GM12872 (cell line): ENCODE measurements at regions not wholly inside any gene's neighbourhood (a gene's known extent, or its start where the extent isn't known, plus 50 kb on each side); places are given as distances from the start of the nearest gene placed in this dataset.

ENCODE experiments used
- TF ChIP-seq, protein P1 (sequence below): IDR thresholded peaks from 3 replicates; pipeline ENCODE4 v1.5.1; 2011; ENCODE audit warnings: low read depth, mild to moderate bottlenecking, low read length, moderate library complexity; ENCODE audit not compliant: insufficient read depth

DNA sequence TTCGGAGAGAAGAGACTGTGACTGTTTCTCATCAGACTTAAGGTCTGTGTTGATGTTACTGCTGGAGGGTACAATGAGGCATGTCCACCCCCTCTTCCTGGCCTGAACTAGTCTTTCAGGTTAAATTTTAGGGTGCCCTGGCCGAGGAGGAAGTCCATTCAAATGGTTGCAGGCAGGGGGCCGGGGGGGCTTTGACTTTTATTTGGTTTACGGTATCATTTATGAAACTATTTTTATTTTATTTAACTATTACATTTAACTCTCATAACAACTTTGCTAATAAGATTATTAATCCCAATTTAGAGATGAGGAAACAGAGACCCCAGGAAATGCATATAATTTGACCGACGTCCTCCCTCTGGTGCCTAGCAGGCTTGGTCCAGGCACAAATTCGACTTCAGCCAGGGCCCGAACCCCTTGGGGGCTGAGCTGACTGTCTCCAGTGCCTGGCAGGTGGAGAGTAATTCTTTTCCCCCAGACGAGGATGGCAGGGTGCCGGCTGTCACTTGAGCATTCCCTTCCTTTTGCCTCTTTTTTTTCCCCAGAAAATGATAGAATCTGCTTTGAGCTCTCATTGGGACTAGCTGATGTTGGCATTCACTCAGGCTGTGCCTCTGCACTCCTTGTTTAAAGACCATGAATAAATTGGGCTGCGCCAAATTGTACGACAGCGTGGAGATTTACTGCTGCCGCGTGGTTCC lies 255.3 kb upstream of the SALL3 start:
- TF ChIP-seq, protein P1, sequence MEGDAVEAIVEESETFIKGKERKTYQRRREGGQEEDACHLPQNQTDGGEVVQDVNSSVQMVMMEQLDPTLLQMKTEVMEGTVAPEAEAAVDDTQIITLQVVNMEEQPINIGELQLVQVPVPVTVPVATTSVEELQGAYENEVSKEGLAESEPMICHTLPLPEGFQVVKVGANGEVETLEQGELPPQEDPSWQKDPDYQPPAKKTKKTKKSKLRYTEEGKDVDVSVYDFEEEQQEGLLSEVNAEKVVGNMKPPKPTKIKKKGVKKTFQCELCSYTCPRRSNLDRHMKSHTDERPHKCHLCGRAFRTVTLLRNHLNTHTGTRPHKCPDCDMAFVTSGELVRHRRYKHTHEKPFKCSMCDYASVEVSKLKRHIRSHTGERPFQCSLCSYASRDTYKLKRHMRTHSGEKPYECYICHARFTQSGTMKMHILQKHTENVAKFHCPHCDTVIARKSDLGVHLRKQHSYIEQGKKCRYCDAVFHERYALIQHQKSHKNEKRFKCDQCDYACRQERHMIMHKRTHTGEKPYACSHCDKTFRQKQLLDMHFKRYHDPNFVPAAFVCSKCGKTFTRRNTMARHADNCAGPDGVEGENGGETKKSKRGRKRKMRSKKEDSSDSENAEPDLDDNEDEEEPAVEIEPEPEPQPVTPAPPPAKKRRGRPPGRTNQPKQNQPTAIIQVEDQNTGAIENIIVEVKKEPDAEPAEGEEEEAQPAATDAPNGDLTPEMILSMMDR: no peak

DNA sequence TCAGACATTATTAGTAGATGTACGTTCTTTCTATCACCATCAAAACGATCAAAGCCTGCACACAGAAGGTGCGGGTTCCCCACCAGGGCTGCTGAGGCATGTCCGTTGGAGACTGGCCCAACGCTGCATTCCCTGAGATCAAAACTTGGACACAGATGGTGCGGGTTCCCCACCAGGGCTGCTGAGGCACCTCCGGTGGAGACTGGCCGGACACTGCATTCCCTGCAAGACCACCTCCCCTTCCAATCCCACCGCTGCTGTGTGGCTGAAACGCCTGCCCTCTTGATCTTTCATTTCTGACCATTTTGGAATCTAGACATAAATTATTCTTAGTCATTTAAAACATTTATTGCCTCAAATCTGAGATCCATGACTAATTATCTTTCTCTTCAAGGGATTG lies 254.2 kb upstream of the SALL3 start:
- TF ChIP-seq, protein P1: no peak

DNA sequence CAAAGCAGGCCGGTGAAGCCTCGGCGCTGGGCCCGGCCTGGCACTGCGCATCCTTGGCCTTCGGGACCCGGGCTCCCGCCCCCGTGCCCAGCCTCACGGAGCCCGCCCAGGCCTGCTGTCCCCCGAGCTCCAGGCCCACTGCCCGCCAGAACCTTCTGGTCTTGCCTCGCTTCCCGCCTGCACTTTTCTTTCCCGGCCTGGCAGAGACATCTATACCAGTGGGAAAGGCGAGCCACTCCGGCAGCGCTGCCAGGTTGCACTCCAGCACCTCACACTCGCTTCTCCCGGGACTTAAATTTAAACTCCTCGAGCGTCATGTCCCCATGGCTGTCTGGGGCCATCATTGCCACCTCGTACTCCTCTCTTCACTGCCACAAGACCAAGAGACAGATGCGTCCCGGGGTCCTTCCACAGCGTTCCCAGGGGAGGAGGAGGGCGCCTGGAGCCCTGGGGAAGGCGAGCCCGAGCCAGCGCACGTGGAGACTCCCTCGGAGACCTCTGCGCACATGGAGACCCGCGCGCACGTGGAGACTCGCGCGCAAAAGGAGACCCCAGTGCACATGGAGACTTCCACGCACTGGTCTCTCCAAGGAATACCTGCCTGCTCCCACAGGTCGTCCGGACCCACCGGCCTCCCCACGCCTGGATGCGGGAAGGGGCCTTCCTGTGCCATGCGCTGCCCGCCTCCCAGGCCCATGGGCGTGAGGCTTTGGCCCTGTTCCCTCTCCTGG lies 253.1 kb upstream of the SALL3 start:
- TF ChIP-seq, protein P1: no peak

DNA sequence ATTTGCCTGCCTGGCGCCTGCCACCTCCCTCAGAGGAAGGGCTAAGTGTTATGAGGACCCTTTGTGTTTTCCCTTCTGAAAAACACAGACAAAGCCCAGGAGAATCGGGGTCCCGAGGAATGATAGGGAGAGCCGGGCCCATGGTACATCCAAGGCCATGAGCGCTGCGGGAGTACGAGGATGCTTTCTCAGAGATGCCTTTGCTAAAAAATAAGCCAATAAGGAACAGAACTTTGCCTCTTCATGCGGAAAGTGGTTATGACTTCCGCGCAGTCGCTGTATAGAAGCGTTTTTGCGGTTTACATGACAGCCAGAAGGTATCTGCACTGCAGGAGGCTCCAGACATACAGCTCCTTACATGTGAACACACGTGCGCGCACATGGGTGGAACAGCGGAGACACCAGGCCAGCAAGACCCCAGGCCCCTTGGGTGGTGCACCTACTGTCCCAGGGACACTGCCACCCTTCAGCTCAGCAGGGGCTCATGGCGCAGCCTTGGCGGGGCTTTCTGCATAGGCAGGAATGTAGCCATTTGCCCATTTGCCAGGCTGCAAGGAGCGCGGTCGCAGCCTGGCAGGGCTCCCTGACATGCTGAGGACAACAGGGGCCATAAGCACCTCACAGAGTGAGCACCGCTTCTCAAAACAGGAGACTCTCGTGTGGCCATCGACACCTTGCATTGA lies 252.4 kb upstream of the SALL3 start:
- TF ChIP-seq, protein P1: no peak

DNA sequence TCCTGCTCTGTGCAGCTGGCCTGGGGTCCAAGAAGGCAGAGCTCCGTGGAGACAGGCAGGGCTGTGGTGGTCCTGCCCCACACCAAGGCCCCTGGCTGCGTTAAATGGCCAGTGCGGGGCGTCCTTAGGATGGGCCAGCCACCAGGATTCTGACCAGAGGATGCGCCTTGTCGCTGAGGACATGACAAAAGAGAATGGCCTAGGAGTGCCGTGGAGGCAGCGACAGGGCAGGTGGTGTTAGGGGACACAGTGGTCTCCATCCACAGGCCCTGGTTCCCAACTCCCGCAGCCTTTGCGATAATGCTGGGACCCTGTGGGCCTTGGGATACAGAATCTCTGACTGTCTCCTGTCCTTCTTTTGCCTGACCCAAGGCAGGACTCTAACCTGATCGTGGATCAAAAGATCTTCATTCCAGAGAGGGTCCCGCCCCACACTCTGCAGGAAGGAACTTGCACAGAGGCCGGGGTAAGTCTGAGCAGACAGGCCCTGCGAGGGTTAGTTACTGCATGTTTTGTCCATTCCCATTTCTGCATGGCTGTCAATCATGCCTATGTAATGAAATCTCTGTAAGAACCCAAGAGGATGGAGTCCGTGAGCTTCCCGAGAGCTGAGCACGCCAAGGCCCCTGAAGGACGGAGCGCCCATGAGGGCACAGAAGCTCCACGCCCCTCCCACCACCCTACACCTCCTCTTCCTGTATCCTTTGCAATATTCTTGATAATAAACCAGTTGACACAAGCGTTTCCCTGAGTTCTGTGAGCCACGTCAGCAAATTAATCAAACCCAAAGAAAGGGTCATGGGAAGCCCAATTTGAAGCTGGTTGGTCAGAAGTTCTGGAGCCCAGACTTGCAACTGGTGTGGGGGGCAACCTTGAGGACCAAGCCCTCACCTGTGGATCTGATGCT lies 251.5 kb upstream of the SALL3 start:
- TF ChIP-seq, protein P1: no peak

DNA sequence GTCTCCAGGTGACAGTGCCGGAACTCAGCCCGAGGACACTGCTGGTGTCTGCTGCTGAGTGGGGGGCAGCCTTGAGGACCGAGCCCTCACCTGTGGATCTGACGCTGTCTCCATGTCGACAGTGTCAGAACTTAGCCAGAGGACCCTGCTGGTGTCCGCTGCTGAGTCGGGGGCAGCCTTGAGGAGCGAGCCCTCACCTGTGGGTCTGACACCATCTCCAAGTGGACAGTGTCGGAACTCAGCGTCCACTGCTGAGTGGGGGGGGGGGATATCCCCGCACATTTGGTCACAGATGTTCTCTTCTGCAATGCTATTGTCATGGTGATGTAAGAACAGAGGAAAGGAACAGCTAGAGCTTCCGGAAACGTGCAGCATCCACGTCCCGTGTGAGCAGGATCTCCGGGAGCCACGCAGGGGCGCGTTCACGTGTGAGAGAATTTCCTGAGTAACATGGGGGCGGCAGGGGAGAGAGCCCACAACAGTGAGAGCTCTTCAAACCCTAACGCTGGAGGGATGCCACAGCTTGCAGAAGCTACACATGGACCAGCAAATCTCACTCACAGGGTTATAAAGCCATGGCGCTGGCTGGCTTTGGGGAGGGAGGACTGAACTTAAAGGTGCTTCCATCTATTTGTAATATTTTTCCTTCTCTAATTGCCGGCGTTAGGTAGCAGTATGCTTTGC lies 250.7 kb upstream of the SALL3 start:
- TF ChIP-seq, protein P1: no peak
